ENCODE measurements at regions not wholly inside any gene's neighbourhood (a gene's known extent, or its start where the extent isn't known, plus 50 kb on each side); places are given as distances from the start of the nearest gene placed in this dataset.
"Not testable (repeated sequence)": the region's sequence is repeated elsewhere in the genome, so short reads cannot be mapped to it uniquely, and the experiment has no call there.

DNA sequence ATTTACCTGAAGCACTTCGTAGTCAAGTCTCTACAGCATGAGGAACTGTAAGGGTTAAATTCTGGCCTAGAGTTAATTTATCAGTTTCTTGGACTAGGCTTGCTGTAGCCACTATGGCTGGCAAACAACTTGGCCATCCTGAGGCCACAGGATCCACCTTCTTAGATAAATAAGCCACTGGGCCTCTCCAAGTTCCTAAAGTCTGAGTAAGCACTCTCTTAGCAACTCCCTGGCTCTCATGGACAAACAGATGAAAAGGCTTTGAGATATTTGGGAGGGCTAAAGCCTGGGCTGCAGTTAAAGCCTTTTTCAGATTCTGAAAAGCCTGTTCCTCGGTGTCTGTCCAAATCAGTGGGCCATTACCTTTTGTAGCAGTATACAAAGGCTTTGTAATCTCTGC, 675.0 kb downstream of the TMEM121 start:
- DNase-seq (ENCODE audit: low read depth) = no peak

DNA sequence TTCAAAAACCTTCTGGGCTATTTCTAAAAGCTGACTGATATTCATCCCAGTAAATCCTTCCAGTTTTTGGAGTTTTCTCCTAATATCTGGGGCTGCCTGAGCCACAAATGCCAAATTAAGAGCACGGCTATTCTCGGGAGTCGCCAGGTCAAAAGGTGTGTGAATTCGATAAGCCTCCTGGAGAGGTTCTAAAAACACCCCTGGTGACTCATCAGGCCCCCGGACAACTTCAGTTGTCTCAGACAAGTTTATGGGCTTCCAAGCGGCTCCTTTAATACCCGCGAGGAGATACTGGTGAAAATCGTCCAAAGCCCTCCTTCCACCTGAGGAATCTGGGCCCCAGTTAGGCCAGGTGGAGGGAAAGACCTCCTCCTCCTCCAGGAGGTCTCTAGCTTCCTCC, 677.1 kb downstream of the TMEM121 start:
- DNase-seq (ENCODE audit: low read depth) = no peak

DNA sequence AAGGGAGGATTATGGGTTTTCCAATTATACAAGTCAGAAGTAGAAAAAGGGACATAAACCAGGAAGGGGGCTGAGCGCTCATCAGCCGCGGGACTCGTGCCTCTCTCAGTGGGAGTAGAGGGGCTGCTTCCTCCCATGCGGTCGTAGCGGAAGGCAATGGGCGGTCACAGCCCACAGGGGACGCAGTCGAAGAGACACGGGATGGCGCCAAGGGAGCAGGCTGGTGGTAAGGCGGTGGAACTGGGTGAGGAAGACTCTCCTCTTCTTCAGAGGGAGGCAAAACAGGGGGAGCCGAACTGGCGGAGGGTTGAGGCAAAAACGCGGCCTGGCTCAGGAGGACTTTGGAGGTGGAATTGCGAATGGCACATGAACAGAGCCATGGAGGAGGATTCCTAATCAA, 677.7 kb downstream of the TMEM121 start:
- no peak for DNase-seq (ENCODE audit: low read depth)

DNA sequence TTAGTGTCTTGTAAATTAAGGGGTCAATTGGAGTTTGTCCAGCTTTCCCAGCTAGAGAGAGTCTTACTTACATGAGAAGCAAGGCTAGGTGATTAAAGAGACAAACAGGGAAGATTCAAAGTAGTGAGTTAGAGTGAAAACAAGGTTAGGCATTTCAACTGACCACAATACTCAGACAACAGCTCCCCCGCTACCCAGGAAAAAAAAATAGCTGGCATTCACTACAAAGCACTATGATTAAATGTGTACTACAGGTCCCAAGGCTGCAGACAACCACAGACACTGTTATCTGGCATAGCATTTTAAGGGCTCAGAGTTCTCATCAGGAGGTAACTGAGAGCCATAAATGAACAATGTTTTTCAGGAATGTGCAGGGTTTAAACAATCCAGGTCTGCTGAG, 680.9 kb downstream of the TMEM121 start:
- no peak for DNase-seq (ENCODE audit: low read depth)

DNA sequence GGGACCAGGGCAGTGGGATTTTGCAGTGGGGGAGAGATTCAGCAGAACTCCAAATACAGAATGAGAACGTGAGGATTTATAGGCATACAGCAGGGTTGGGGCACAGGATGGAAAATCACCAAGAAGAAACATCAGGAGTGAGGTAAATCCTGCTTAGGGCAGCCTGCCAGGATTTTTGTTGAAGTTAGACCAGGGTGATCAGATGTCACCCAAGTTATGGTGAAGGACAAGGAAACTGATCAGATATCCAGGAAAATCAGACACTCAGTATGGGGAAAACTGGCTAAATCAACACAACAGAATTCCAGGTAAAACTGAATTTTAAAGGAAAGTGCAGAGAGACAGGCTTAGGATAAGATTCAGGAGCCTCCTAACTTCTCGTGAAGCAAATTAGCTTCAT, 682.4 kb downstream of the TMEM121 start:
- DNase-seq (ENCODE audit: low read depth) = no peak

DNA sequence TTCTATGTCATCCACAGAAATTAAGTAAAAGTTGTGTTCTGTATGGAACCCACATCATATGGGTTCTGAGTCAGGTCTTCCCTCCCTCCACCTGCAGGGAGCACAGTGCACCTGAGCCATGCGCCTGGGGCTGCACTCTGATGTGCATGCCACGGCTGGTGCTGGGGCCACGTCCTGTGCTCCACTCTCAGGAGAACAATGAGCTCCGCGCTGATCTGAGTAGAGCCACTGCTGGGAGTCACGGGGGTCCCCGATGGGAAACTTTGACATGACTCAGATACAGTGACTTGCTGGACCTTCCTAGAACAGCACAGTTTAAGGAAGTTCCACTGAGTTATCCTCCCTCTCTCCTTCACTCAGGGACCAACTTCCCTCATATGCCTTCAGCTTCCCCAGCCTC, 683.4 kb downstream of the TMEM121 start:
- no peak for DNase-seq (ENCODE audit: low read depth)

DNA sequence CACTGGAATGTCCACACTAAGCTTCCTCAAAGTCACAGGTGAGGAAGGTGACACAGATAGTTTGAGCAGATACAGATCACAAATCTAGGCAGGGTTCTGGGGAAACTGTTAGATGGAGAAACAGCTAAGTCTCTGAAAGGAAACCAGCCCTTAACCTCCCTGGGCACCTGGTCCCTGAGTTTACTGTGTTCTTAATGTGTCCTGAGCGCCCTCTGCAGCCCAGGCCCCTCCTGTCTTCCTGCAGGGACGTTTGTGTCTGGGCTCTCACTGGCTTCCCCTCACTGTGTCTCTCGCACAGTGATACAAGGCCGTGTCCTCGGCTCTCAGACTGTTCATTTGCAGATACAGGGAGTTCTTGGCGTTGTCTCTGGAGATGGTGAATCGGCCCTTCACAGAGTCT, 684.3 kb downstream of the TMEM121 start:
- no peak for DNase-seq (ENCODE audit: low read depth)

DNA sequence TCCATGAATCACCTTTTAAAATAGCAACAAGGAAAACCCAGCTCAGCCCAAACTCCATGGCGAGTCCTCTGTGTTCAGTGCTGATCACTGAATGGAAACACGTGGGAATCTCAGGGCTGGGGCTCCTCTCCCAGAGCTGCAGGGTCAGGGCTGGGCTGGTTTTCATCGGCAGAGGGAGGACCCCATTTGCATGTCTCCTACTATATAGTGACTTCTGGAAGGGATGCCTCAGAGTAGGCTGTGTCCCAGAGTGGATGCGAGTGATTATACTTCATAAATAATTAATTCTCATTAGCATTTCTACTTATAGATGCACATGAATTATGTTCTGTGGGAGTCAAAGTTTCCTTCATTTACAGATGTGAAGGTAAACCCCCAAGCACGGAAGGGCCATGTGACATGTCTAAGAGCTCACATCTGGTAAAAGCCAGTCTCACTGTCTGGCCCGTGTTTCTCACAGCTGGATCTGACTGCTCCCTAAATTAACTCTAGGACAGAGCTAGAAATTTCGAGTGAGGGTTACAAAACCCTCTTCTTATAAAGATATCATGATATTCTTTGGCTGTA, 685.0 kb downstream of the TMEM121 start:
- DNase-seq (ENCODE audit: low read depth) = no peak

DNA sequence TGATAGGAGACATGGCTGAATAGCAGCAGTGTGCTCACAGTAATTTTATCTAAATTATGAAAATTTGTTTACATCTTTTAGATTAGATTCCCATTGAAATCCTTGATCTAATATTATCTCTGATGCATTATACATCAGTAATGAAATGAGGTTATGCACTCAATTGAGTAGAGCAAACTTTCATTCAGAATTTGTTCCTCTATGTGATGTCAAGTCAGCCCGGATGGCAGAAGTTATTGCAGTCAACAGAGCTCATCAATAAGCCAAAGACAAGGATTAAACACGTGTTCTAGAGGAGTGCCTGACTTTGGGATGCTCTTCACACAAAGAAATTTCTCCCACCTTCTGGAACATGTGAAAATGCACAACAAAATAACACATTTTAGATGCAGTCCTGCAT, 688.8 kb downstream of the TMEM121 start:
- no peak for DNase-seq (ENCODE audit: low read depth)

DNA sequence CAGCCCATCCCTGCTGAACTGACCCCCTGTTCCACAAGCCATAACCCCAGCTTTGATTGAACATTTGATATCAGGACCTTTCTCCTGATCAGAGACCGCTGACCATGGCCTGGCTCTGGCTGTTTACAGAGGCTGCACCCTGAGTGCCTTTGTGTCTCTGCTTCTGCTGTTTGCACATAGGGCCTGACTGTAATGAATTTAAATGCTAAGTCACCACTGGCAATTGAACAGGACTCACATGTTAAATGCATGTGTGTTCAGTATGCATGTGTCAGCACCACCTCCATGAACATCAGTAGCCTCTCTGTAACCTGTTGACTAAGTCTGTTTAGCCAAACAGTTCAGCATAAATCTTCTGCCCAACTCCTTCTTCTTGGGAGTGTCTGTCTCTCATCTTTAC, 690.3 kb downstream of the TMEM121 start:
- no peak for DNase-seq (ENCODE audit: low read depth)

DNA sequence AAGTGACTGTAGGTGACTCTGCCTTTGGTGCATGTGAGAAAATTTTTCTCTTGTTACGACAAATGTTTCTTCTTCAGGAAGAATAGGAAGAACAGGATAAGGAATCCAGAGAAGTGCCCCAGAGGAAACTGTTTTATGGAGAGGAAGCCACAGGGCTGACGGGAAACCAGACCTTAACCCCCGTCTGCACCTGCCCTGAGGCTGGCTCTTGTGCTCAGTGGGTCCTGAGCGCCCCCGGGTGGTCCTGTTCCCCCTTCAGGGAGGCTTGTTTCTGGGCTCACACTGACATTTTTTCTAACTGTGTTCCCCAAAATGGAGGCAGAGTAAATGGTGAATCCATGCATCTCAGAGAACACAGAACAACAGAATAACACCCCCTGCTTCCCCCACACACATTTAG, 691.8 kb downstream of the TMEM121 start:
- DNase-seq (ENCODE audit: low read depth) = no peak

DNA sequence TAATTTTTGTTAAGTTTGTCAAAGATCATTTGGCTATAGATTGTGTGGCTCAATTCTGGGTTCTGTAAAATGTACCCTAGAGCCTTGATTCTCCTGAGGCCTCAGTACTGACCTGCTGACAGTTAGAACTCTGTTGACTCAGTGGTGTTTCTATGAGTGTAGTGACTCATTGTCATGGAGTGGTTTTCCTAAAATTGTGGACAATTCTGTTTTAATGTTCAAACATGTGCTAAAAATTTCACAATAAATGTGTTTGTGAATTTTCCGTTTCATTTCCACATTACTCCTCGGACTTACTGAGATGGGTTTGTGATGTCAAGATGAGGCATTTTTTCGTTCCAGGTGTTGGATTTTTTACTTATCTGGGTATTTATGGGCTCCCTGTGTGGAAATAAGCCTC, 695.9 kb downstream of the TMEM121 start:
- no peak for DNase-seq (ENCODE audit: low read depth)

DNA sequence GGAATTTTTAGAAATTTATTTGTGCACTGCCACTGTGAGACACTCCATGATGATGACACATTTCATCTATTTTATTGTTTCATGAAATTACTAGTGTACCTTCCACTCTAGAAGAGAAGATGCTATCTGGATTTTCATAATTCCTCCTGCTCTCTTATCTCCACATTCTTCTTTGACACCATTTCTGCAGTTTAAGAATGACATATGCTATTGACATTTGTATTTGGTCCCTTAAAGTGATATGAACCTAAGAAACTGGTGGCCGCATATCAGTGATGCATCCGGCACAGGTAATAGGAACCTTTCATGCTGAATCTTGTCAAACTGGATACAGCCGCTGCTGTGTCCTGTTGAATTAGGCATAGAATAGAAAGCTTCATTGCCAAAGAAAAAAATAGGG, 696.3 kb downstream of the TMEM121 start:
- DNase-seq (ENCODE audit: low read depth) = no peak

DNA sequence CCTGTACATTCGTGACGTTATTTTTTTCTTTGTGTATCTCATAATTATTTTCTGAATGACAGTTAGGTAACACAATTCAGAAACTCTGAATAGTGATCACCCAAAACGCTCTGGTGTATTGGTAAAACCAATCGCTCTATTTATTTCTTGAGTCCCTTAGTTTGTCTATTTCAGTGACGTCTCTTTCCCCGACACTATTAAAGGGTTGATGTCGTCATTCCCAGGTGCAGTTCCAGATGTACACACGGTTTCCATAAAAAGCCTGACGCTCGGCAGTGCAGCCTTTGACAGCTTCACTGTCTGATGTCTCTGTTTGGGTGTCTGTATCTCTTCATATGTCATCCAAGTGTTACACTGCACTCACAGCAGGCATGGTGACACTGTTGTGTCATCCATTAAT, 701.4 kb downstream of the TMEM121 start:
- no peak for DNase-seq (ENCODE audit: low read depth)

DNA sequence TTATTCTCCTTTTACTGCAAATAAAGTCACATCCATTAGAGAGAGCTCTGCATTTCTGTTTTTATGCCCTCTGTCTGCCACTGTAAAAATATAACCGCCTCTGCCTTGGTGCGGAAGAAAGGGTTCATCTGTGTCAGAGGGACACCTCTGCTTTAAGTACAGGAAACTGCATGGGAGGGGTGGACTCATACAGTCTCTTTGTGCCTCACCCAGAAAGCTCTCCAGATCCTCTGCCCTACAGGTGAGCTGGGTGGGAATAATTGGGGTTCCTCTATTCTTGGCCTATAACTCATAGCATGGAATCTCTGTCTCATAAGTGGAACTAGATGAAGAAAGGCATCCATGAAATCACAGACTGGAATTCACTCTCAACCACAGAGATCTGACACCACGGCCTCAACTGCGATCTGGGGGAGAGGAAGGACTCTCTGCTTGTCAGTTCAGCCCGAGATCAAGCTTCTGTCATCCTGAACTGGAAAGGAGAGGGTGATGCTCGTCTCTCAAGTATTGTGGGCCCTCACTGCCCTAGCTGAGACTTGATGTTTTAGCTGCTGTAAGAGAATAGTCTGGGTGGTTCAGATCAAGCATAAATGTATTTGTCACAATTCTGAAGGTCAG, 702.3 kb downstream of the TMEM121 start:
- DNase-seq (ENCODE audit: low read depth) = no peak

DNA sequence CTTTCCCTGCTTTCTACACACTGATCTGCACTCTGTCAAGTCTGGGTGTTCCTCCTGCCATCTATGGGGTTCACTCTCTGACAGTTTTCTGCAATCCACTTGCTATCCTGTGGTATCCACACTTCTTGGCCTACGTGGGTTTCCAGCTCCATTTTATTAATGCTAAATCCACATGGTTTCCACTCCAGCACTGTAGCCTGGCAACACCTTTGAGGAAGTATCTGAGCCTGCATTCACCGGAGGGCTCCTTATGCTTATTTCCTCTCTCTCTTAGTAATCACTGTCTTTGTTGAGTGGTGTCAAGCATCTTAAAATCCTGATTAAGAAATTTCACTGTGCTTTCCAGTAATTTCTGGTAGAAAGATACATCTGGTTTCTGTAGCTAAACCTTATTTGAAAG, 703.7 kb downstream of the TMEM121 start:
- DNase-seq (ENCODE audit: low read depth) = no peak

DNA sequence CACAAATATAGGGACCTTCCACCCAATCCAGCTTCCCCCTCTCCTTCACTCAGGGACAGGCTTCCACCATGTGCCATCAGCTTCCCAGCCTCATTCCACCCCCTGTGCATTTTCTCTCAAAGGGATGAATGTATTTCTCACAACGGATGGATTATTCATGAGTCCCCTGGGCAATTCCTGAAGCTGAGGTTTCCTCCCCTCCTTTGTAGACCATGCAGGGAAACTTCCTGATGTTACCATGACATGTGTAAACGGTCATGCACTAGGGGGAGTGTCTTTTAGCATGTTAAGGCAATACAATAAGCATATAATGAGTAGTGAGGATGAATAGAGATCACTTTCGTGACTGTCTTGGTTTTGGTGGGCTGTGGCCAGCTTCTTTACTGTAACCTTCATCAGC, 706.8 kb downstream of the TMEM121 start:
- DNase-seq (ENCODE audit: low read depth) = not testable (repeated sequence)

DNA sequence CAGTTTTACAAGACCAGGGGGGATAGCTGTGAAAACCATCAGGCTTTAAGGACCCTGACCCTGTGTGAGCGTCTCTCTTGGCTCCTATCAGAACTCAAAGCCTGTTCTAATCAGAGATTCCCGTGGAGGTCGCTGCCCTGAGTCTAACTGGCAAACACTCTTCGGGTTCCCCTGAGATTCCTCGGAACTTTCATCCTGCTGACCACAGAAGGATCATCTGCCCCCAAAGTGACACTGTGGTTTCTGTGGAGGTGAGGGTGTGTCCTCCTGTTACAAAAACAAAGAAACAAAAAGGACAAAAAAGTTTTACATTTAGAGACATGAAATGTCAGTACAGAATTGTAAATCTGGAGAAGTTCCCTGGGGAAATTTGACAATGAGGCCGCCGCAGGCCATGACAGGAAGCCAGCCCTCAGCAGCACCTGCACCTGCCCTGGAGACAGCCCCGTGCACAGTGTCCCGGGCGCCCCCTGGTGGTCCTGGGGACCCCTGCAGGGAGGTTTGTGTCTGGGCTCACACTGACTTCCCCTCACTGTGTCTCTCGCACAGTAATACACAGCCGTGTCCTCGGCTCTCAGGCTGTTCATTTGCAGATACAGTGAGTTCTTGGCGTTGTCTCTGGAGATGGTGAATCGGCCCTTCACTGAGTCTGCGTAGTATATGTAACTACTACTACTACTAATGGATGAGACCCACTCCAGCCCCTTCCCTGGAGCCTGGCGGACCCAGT, 708.3 kb downstream of the TMEM121 start:
- not testable (repeated sequence) for DNase-seq (ENCODE audit: low read depth)

DNA sequence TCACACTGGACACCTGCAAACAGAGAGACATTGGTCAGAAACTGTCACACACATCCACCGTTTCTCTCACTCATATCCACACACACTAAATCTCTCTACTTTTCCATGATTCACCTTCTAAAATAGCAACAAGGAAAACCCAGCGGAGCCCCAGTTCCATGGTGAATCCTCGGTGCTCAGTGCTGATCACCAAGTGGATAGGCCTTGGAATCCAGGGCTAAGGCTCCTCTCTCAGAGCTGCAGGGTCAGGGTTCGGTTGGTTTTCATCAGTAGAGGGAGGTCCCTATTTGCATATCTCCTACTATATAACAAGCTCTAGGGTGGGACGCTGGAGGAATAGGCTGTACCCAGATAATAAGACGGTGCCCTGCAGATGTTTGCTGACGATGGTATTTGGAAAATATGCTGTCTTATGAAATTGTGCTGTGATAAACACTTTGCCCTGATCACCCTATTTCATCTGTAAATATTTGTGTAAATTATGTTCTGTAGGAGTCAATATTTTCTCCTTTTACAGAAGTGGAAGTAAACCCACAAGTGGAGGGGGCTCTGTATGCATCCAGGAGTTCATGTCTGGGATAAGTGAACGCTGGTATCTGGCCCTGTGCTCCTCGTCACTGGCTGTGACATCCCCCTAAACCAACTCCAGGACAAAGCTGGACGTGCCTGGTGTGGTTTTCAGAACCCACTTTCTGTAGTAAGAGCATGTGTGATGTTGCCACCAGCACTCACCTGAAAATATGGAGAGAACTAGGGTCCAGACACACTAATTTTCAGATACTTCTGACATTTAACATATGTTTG, 709.2 kb downstream of the TMEM121 start:
- DNase-seq (ENCODE audit: low read depth) = no peak

DNA sequence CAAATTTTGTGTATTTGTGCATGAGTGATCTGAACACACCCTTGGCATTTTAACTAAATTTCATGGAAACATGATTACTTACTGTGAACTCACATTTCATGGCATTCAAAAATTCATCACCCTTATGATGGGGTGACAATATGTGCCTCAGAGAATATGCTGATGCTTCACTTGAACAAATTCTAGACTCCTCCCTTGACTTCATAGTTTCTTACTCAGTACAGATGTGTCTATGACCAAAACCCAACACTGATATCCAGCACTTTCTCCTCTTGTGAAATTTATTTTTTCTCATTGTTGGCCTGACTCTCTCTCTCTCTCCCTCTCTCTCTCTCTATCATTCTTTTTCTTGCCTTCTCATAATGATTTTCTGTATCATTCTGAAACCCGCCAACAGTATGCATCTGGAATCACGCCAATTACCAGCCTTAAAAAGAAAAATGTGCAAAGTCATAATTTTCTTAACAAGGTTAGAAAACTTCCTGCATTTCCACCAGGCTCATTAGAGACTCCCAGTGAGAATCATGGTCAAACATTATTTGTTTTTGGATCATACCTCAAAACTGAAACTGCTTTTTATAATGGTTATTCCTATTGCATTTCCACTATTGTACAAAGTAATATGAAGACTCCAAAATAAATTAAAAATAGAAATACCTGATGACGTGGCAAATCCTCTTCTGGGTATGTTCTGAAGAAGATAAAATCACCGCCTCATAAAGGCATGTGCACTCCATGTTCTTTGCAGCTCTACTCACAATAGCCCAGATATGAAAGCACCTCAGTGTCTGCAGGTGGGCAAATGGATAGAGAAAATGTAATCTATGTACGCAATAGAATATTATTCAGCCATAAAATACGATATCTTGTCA, 722.2 kb downstream of the TMEM121 start:
- no peak for DNase-seq (ENCODE audit: low read depth)

DNA sequence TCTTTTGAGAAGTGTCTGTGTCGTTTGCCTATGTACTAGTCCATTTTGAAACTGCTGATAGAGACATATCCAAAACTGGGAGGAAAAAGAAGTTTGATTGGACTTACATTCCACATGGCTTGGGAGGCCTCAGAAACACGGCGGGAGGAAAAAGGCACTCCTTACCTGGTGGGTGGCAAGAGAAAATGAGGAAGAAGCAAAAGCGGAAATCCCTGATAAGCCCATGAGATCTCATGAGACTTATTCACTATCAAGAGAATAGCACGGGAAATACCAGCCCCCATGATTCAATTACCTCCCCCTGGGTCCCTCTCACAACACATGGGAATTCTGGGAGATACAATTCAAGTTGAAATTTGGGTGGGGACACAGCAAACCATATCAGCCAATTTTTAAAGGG, 727.6 kb downstream of the TMEM121 start:
- not testable (repeated sequence) for DNase-seq (ENCODE audit: low read depth)

DNA sequence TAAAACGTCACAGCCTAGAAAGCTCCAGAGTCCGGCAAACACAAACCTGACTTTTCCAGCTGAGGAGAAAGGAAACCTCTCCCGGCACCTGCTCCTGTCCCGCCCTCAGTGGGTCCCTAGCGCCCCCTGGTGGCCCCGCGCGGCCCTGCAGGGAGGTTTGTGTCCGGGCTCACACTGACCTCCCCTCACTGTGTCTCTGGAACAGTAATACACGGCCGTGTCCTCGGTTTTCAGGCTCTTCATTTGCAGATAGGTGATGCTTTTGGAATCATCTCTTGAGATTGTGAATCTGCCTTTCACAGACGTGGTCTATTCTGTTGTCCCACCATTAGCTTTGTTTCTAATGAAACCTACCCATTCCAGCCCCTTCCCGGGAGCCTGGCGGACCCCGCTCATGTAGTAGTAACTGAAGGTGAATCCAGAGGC, 731.2 kb downstream of the TMEM121 start:
- peak; percentile 11 for DNase-seq (ENCODE audit: low read depth)
